ENCODE measurements at regions not wholly inside any gene's neighbourhood (a gene's known extent, or its start where the extent isn't known, plus 50 kb on each side); places are given as distances from the start of the nearest gene placed in this dataset.
A peak's percentile ranks its signal among the peaks of the same experiment; 100 is the strongest.

DNA sequence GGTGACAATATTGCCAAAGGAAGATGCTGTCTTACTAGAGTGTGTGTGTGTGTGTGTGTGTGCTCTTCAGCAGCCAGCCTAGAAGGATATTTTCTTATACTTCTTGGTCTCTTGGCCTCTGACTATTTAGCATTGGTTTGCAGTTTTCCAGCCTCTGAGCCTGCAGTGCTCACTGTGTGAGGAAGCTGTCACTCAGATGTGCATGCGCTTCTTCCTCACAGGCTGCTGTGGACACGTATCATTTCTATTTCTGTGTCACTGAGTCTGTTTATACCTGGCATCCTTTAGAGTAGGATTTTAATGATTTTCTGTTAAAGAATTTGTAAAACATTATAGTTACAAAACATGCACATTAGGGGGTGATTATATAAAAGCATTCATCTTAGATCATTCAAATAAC, 83.3 kb downstream of the ALDH8A1 start:
- no peak for DNase-seq

DNA sequence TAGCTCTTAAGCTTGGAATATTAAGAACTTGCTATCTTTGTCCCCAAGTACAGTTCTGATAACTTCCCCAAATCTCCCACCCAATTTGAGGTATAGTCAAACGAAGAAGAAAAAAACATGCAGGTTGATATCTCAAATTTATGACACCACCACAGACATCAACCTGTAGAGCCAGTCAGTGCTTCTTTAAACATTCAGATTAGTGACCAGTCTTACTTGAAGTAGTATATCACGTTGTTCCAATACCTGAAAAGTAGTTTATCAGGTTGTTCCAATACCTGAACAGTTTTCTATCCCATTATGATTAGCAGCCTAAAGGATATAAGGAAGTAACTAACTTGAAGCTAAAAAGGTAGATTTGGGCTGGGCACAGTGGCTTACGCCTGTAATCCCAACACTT, 85.3 kb downstream of the ALDH8A1 start:
- DNase-seq, result no peak

DNA sequence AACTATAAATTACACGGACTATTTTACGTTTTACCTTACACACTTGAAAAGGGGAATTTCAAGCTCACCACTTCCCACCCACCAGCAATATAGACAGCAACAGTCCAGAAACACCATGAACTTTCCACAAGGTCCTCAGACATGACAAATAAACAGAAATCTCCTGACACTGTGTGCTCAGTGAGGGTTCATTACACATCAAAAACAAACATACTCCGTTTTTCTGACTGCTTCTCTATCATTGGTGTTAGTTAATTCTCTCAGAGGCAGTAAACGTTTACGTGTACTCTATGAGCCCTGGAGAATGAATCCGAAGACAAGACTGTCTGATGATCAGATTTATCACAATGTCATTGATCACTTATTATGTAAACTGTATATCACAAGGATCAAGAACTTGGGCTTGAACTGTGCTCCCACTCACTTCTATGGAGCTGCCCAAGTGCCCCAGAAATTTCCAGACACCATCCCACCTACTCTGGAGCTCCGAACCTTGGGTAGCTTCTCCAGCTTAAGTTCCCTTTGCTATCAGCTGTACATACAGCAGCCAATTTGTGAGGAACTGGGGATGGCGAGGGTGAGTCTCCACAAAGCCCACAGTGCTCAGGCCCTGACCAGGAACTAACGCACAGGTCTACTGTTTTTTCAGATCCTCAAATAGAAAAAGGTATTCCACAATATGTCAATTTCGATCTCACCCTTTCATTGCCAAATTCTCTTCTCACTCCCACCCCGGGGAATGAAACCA, 86.0 kb downstream of the ALDH8A1 start:
- no peak for DNase-seq

DNA sequence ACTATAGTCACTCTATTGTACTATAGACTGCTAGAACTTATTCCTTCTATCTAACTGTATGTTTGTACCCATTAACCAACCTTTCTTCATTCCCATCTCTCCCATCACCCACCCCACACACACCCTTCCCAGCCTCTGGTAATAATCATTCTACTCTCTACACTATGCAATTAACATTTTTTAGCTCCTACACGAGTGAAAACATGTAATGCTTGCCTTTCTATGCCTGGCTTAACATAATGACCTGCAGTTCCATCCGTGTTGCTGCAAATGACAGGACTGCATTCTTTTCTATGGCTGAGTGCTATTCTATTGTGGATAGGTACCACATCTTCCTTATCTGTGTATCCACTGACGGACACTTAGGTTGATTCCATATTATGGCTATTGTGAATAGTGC, 95.5 kb downstream of the ALDH8A1 start:
- no peak for DNase-seq

DNA sequence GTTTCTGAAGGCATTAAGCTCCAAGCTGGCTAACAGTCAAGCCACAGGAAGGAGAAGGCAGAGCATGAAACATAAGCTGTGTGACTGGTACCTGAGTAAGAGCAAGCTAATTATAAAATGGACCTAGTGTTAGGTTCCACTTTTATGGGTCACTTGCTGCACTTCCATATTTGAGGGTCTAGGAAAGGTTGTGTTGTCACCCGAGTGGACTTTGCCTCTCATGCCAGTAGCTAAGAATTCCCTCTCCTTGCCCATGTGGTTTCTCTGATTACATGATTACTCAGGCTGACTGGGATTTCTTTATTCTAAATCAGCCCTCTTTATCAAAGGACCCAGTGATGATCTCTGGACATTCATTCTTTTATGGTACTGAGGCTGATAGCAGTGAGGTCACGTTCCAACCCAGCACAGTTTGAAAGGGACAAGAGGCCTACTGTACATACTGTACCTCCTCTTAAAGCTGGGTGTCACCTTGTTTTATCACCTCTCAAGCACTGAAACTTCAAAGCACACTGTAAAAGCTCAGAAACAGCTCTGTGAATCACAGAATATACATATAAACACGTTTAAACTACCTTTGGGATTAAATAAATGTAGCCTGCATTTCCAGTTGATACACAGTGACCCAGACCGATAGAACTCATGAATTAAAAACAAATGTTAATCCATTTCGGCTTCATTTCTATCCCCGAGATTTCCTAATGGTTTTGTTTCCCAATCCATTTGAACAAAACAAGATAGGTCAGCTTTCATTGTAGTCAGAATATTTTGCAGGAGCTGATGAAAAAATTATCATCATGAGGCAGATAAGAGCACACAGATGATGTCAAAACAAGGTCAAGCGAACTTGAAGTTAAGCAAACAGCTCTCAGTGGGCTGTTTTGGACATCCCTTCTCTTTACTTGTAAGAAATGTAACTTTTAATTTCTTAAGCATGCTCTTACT, 96.5 kb downstream of the ALDH8A1 start:
- DNase-seq, result no peak

DNA sequence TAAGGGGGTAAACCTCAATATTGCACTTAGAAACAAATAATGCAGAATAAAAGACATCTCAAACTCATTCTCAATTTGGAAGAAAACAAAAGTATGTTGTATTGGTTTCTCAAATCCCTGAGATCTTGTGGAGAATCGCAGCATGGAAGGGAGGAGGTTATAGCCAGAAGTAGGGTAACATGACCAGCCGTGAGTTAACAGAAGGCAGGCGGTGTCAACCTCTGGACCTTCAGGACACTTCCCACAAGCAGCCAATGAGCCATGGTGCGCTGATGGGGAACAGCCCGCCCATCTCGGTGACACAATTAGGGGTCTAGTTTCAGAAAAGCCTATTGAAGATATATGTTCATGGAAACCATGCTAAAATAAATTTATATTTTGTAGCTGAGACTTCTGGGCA, 98.4 kb downstream of the ALDH8A1 start:
- DNase-seq, result no peak

DNA sequence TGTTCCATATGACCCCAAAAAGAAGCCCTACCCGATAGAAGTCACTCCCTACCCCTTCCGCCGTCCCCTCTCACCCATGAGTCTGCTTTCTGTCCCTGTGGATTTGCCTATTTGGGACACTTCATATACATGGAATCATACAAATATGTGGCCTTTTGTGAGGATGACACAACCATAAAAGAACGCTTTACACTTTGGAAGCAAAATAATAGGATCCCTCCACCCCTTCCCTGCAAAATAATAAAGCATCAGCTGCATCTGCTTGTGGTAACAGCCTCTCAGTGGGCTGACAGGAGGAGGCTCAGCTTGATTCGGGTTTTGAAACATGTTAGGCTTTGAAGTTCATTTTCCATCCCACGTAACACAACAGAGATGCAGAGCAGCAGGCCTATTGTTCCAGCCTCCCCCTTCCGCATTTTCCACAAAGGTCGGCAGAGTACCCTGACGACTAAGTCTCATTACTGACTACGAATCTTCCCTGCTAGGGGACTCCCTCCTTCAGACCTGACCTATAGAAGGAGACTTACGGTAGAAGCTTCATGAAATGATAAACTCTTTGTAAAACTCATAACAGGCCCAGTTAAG, 99.1 kb downstream of the ALDH8A1 start:
- no peak for DNase-seq

DNA sequence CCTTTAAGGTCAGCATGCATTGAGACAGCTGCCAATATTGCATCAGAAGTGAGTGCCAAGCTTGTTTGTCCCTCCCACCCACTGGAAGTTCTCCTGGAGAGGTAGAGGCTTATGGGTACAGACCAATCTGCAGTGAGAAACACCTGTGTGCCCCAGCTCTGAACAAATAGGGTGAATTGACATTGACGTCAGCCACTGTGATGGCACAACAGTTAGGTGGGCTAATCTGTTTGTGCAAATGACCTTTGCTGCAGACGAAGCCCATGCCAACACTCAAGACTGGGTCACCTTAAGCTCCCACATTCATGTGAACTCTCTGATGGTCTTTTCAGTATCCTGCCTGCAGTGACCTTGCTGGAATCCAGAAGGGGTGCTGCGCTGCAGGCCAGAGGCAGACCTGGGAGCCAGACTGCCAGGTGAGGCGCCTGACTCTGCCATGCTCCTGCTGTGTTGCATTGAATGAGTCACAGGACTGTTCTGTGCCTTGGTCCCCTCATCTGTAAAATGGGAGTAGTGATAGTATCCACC, 99.9 kb downstream of the ALDH8A1 start:
- DNase-seq, result no peak

DNA sequence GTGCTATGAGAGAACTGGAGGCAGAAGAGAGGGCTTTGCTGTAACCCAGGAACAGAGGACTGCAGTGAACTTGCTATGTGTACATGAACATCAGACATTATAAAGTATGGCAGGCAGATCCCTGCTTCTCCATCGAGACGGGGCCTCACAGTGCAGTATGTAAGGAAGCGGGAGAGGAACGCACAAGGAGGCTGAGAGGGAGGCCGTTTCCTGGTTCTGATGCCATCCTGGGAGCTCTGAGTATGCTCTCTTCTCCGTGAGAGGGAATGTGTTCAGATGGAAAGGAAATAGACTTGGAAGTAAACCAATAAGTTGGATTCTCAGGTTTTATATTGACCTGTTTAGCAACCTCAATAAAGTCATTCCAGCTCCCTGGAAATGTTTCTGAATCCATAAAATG, 101.8 kb downstream of the ALDH8A1 start:
- no peak for DNase-seq

DNA sequence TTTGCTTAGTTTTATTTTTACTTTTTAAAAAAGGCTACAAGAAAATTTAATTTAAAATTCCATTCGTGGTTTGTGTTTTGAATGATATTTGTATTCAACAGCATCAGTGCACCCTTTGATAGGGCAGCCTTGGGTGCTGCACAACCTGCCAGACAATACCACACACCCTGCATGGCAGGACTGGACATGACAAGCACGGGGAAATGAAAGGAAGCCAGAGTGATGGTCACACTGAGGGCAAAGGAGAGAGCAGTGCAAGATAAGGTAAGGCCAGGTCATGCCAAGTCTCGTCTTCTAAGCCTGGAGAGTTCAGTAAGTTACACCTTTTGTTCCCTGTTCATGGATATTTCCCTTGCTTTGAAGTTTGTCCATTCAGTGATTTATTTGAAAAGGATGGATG, 103.0 kb downstream of the ALDH8A1 start:
- no peak for DNase-seq

DNA sequence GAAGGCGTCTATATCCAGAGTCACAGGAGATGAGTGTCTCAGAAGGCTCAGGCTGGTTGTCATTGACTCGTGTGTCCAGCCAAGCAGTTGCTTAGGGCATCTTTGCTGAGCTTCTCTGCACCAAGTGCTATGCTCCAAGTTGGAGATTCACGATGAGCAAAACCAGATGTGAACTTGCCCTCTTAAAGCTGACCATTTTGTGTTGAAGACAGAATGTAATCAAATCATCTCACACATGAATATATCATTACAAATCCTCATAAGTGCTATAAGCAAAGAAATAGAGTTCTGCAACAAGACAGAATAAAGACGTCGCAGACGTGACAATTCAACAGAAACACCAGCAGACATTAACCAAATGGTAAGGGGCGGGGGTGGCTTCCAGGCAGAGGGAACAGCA, 103.9 kb downstream of the ALDH8A1 start:
- DNase-seq, result no peak

DNA sequence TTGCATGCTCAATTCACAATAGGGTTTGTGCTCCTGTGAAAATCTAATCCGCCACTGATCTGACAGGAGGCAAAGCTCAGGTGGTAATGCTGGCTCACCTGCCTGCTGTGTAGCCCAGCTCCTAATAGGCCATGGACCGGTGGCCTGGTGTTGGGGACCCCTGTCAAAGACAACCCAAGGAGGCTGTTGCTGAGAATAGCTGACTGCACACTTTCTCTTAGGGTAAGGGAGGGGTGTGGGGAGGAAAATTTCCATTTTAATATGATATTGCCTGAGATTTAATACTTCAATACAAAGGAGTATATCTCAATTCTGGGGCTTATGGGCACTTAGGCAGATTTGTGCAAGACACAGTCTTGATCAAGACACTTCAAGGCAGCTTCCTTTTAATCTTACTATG, 105.8 kb downstream of the ALDH8A1 start:
- DNase-seq, result no peak

DNA sequence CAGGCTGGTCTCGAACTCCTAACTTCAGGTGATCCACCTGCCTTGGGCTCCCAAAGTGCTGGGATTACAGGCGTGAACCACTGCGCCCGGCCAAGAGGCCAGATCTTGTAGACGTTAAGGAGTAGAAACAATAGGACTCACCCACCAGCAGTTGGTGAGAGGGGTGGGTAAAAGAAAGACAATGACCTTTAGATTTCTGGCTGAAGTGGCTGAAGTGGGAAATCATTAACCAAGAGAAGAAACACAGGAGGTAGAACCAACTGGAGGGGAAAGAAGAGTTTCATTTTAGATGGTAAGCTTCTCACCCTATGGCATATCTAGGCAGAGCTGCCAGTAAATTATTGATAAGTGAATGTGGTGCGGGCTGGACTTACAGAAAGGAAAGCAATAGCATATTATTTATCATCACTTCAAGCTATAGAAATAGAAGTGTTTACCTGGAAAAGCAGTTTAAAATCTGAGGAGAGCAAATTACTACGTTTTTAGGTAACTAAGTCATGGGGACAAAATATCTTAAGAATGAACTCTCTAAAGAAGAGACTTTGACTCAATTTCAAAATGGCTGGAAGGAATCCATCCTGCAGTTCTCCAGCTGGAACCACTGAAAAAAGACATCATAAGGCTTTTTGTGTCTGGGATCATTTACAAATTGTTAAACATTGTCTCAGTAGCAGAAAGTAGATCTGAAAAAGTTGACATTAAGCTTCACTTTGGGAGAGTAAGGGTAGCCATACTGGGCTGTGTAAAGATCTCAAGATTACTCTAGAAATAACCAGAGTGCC, 109.6 kb downstream of the ALDH8A1 start:
- no peak for DNase-seq

DNA sequence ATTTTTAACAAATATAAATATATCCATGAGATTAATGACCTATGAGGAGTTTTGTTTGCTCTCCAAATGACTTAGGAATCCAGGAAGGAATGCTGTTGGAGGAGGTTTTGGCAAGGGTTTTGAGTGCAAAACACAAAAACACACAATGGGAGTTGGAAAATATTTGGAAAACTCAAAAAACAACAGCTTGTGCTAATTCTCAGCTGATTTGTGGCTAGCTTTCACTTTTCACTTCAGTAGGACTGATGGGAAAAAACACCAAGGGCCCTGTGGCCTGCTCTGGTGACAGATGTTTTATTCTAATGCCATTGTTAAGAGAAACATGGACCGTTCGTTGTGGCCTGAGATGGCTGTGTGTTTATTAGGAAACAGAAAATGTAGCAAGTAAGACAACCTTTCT, 113.9 kb downstream of the ALDH8A1 start:
- DNase-seq, result no peak

DNA sequence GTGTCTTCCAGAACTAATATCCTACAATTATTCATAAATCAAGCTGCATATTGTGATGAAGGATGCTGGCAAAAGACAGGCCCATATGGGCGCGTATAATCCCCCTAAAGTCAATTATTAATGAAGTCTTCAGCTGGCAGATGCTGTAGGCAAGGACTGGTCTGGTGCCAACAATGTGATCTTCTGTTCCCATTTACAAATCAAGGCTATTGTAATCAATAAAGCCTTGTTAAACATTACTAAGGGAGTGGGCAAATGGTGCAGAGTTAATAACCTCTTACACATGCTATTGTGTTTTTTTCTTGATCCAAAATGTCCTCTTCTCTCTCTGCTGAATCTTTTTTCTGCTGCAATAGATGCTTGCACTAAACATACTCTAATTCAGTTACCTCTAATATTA, 119.0 kb downstream of the ALDH8A1 start:
- DNase-seq, result no peak

DNA sequence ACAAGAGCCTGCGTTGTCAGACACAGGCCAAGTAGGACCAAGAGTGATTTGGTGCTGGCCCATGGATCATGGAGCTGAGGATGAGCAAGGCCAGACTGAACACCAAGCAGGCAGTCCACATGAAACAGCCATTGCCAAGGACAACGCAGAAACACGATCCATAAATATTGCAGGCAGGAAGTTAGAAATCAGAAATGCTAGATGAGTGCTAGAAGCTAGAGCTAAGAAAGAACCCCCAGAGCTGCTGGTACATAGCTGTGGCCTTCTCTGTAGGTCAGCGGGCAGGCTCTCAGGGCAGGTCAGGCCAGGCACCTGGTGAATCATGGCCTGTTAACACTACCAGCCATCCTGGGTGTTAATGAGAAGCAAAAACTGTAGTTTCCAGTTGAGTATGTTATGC, 119.7 kb downstream of the ALDH8A1 start:
- DNase-seq, result no peak

DNA sequence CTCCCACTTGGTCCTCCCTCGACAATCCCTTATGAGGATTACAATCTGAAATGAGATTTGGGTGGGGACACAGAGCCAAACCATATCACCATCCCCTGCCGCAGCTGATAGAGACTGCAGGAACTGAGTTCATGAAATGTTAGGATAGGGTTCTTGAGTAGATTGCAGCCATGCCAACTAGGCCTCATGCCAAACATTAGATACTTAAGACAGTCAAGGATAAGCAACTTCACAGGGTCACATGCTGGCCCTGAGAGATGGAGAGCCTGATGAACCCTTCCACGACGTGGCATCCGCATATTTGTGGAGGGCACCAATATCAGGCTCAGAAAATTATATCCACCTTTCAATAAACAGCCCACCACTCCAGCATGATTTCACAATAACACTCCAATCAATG, 121.3 kb downstream of the ALDH8A1 start:
- no peak for DNase-seq

DNA sequence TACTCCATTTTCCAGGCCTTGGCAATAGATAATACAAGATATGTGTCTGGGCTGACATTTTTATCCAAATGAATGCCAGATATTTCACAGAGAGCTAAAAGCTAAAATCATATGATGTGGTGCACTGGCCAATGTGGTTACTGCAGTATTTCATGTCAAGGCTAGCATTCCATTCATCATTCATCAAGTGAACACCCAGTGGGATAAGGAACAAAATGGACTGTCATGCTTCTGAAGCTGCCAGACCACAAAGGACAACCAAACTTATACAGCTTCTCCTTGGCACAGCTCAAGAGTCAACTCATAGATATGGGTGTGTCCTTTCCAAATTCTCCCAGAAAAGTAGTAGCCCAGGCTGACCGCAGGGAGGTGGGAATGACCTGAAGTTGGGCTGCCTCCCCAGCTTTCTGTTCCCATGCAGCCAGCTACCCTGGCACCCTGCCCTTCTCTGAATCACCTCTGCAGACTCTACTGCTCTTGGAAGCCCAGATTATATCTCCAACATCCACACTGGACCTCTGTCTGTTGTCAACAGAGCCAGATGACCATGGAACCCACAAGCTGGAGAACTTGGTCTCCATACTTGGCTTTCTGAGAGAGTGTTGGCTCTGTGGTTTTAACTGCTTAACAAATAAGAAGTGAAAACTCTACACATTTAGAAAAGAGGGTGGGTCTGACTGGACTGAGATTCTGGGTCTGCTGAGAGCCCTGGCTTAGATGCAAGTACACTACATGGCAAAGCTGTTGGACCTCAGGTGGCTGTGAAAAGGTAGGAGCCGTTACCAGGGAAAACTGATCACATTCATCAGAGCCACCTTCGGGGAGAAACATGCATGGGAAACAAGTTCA, 122.8 kb downstream of the ALDH8A1 start:
- DNase-seq, result no peak

DNA sequence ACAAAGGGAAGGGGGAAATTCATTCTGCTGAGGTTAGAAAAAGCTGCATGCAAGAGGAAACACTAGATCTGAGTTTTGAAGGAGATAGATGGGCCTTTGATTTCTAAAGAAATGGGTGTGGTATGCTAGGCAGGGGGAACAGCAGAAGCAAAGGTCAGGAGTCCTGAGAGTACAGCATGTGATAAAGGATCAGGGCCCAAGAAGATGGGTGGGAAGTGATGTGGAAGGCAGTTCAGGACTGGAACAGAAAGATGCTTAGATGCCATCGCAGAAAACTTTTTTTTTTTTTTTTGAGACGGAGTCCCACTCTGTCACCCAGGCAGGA, 126.2 kb downstream of the ALDH8A1 start:
- DNase-seq, result no peak

DNA sequence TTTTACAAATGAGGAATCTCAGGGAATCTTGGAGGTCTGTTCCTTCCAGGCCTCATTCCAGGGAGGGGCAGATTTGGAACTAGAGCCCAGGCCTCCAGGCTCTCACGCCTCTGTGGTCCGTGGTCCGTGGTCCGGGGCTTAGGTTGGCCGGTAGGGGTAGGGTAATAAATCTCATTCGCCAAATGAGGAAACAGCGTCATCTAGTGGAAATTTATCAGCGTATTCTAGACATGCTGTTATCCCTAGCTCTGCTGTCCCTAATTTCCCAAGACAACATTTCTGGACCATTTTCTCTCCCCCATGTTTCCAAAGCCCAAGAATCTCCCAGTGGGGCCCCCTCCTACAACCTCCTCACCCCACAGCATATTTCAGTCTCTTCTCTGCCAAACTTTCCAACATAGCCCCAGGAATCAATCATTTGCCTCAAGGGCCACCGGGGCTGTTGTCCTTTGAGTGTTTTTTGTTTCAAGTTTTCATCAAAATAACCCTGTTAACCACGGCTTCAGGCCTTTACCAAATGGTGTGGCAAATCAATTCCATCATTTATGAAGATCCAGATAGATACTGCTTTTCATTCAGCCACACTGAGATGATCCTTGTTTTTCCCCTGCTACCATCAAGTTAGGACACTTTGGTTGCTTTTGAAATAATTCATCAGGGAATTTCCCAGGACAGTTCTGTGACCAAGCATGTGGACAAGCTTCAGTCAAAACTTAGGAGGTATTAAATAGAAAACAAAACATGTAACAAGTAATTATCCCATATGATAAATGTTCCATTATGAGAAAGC, 126.8 kb downstream of the ALDH8A1 start:
- peak; percentile 63 for DNase-seq

Data from CD4-positive, alpha-beta T cell treated with Interleukin-17A for 1 hour (primary cell).